Brain pericyte (primary cell): ENCODE measurements at regions not wholly inside any gene's neighbourhood (a gene's known extent, or its start where the extent isn't known, plus 50 kb on each side); places are given as distances from the start of the nearest gene placed in this dataset.
"Not testable (repeated sequence)": the region's sequence is repeated elsewhere in the genome, so short reads cannot be mapped to it uniquely, and the experiment has no call there.

Source experiments
- DNase-seq: peaks from one replicate; pipeline ENCODE4 v3.0.0-alpha.2; 2012; ENCODE audit warnings: low read depth, low spot score

DNA sequence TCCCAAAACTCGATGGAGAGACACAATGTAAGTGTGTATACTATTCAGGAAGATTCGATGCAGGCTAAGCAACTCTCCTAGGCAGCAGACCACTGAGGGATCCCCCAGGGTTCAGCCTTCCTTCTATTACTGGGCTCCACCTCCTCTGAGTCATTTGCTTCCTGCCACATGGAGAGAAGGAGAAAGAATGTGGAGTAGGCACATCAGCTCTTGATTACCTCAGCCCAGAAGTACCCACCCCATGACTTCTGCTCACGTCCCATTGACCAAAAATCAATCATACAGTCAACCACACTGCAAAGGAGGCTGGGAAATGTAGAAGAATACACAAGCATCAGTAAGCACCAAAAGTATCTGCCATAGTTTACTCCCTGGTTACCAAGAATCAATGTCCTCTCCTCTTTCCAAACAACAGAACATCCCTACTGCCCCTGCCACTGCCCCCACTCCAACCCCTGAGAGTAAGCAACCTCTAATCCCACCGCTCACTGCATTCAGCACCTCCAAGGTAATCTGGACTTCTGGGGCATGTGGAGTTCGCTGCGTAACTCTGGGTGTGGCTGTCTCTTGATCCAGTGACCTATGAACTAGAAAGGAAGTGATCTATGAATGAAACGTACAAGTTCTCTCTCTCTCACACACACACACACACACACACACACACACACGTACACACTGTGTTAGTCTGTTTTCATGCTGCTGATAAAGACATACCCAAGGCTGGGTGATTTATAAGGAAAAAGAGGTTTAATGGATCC, 91.2 kb upstream of the C1QTNF7 start:
- peak; percentile 37 for DNase-seq

DNA sequence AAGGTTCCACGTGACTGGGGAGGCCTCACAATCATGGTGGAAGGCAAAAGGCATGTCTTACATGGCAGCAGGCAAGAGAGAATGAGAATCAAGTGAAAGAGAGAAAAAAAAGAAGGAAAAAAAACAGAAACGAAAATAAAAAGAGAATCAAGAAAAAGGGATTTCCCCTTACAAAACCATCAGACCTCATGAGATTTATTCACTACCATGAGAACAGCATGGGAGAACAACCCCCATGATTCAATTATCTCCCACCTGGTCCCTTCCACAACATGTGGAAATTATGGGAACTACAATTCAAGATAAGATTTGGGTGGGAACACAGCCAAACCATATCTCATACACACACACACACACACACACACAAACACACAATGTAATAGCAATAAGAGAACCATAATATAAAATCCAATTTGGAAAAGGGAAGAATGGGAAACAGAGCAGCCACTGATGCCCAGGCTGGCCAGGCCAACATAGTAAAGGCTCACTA, 90.6 kb upstream of the C1QTNF7 start:
- DNase-seq = not testable (repeated sequence)

DNA sequence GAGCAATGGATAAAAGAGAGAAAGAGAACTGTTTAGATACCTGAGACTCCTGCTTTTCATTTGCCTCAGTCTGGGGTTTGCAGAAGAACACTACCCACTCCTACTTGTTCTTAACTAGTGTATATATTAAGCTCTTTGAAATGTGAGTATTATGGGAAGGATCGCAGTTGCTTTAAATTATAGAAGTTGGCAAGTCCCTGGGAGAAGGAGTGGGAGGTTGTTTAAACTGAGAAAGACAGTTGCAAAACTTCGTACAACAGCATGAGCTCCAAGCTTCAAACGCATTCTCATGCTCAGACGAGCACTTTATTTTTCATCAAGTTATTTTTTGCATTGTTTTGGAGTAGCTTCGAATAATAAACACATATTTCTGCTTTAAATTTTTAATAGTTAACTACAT, 88.1 kb upstream of the C1QTNF7 start:
- no peak for DNase-seq

DNA sequence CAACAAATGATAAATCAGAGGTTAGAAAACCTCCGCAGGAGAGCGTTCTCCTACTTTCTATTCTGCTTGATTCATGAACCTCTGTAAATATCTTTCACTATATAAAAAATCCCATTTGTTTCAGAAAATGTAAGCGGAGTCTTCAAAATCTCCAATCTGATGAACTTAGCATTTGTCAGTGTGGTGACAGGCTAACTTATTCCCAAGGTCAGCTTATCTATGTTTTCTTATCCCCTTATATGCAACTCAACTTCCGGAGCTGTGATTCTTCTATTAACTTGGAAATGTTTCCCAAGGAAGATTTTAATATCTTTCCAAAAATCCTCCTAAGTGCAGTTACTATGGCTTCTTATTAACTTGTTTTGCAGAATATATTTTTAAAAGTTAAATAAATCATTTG, 87.5 kb upstream of the C1QTNF7 start:
- no peak for DNase-seq

DNA sequence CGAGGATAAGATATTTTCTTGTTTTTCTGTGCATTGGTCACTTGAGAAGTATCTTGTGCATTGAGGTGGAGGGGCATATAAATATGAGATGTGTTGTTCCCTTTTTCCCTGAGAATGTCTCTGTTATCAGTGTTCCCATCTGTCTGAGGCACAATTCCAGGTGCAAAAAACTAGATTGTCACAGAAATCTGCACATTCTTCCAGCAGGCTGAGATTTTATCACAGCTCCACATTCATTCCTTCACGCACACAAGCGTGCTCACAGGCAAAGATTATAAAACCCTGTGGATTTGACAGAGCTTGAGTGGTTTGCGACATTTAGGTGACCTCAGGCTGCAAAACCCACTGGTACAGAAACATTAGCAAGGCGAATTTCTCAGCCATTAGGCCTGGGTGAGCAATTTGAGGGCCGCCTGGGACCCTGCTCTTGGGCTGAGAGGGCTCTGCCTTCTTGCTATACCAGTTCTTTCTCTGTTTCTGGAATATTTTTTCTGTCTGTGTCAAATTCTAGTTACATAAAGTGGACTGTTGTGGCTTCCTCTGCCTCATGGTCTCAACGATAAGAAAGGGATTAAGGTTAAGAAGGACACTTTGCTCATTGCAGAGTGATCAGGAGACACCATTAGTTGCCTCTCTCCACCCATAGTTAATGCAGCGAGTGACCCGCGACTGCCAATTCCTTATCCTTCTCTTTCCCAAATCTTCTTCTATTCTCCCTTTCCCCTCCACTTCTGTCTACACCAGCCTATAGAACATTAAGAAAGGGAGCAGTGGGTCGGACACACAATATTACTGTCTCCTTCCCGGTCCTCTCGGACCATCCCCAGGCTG, 86.7 kb upstream of the C1QTNF7 start:
- no peak for DNase-seq

DNA sequence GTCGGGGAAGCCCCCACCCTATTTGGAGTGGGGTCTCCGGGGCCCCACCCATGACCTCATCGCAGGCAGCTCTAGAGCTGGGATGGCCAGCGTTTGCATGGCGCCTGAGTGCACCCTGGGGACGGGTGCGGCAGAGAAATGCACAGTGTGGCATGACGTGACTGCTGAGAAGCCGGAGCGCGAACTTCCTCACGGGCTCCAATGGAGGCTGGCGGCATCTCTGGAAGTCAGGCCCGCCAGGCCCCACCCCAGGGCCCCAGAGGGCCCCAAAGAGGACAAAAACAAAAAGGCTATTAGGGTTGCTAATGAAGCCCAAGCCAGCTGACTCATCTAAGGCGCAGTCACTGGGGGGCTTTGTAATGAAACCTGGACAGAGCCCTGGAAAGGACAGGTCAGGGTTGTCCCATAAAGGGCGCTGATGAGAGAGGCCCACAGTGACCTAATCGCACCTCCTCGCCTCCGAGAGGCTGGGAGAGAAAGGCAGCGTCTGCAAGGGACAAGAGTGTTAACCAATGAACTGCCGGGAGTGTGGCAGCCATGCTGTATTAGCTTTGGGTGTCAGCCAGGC, 86.0 kb upstream of the C1QTNF7 start:
- no peak for DNase-seq

DNA sequence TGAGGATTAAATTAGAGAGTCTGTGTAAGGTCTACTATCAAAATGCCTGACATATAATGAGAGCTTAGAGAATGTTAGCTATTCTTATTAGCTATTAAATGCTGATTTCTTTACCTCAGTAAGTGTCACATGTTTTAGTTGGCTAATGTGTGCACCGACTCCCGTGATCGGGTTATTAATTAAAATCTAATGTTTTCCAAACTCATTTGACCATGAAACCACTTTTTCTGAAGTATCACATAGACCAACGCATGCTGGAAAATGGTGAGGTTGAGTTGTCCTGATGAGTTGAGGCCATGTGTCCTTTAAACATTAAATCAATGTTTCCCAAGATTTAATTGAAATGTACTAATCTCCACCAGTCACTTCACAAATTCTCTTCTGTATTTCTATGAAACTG, 84.8 kb upstream of the C1QTNF7 start:
- no peak for DNase-seq

DNA sequence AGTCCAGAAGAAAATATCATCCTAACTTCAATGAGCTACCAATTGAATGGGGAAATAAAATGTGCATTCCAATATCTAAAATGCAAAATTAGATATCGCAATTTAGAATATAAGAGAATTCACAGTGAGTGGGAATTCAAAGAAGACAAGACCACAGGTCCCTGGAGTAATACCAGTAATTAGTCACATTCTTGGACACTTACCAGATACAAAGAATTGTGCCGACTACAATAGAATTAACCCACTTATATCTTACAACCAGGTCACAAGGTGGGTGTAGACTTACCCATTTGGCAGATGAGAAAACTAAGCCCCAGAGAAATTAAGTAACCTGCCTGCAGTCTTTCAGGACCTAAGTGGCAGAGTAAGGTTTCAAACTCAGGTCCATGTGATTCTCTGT, 84.3 kb upstream of the C1QTNF7 start:
- DNase-seq = no peak

DNA sequence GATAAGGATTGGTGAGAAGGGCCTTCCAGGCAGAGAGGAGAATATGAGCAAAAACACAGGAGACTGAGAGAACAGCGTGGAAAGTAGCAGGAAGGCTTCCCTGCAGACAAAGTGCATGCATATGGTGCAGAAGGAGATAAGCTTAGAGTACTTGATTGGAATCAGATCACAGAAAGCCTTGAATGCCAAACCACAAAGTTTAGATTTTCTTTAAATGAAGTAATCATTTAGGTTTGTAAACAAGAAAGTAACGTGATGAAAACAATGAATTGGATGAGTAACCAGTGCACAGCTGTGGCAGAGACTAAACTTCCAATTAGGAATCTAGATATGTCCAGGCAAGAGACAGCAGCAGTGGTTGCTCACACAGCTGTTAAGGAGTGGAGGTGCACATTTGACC, 83.8 kb upstream of the C1QTNF7 start:
- DNase-seq = no peak

DNA sequence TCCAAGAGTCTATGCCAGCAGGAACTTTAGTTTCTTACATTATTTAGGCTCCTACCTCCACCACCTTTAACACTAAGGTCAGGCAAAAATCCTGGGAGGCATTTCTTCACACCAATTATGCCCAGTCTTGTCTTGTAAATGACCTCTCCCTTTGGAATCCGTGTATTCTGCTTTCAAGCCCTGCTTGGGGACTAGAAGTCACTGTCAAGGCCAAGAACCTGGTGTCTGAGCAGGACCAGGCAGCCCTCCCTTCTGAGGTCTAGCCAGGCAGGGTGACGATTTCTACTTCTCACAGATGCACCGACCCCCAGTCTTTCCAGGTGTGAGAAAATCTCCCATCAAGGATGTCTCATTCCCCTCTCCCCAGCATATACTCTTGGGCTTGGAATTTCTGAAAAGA, 82.7 kb upstream of the C1QTNF7 start:
- no peak for DNase-seq

DNA sequence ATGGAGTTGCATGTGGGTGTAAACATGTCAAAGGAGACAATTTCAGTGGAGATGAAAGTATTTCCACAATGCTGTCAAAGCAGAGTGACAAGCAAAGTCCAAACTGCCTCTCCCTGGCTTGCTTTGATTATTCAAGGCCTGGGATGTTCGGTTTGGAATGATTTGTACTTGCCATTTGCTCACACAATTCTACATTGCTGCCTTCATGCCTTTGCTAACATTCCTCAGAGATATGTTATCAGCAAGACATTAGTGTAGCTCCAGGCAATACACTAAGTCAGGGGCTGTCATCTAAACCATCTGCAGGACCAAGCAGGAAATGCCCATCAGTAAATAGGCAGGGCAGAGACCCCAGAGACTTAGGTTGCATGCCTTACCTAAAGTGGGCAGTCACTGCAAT, 79.6 kb upstream of the C1QTNF7 start:
- no peak for DNase-seq

DNA sequence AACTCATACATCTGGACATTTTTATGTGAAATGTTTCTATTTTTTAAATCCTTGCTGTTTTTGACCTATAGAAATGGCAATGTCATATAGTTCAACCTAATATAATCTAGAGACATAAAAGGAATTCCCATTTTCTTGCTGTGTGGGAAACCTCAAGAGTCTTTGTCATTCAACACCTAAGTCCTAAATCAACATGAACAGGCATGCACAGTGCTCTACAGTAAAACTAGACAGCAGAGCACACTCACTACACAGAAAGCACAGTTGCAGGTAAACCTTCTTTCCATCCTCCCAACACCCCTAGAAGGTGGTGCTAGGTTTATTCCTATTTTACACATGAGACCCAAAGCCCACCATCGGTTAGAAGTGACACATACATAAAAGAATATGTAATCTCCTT, 79.1 kb upstream of the C1QTNF7 start:
- no peak for DNase-seq

DNA sequence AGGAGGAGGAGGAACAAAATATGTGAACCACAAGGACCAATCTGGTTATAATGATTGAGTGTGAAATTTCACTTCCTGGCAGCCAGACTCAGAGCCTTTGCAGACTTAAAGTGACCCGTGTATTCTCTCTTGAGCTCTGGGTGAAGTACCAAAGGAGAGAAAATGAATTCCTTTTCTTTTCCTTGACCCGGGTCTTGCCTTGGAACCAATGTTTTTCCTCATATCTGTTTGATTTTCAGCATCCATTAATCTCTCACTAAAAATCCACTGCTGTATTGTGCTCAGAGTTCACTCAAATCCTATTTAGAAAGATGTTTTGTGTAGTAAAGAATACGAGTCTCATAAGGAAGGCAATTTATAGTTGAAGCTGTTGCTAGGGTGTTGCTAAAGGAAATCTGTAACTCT, 78.3 kb upstream of the C1QTNF7 start:
- DNase-seq = no peak

DNA sequence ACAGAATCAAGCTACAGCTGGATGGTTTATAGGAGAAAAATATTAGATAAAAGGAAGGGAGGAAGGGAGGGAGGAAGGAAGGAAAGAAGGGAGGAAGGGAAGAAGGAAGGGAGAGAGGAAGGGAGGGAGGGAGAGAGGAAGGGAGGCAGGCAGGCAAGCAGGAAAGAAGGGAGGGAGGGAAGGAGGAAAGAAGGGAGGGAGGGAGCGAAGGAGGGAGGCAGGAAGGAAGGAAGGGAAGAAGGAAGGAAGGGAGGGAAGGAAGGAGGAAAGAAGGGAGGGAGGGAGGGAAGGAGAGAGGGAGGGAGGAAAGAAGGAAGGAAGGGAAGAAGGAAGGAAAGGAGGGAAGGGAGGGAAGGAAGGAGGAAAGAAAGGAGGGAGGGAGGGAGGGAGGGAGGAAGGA, 77.9 kb upstream of the C1QTNF7 start:
- DNase-seq = no peak

DNA sequence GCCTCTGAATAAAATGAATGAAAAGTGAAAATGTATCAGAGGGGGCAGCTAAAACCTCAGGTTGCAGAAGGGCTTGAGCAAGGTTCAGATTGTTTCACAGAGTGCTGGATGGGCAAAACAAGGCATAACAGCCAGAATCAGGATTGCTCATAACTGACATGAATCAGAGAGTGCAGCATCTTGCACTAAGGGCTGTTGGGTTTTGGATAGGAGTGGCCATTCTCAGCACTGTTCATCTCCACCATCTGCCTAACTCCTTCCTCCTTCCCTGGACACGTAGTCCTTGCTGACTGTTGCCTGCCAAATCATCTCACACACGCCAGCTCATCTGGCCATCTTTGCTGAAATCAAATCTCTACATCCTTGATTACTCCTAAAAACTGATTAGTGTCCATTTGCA, 75.3 kb upstream of the C1QTNF7 start:
- DNase-seq = no peak

DNA sequence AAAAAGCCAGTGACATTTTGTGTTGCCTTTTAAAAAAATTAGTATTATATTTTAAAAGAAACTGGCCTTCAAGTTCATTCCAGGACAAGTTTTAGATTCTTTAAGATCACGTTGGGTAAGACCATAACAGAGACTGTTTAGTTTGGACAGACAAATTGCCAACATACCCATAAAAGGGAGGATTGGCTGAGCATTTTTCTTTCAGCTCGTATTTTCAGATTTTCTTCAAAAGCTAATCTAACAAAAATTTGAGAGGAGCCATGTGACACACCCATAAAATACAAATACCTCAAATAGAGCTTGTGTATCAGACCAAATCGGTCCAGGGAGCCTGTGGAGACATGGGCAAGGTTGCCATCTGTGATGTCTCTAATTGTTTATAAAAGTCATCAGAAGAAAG, 74.6 kb upstream of the C1QTNF7 start:
- DNase-seq = no peak

DNA sequence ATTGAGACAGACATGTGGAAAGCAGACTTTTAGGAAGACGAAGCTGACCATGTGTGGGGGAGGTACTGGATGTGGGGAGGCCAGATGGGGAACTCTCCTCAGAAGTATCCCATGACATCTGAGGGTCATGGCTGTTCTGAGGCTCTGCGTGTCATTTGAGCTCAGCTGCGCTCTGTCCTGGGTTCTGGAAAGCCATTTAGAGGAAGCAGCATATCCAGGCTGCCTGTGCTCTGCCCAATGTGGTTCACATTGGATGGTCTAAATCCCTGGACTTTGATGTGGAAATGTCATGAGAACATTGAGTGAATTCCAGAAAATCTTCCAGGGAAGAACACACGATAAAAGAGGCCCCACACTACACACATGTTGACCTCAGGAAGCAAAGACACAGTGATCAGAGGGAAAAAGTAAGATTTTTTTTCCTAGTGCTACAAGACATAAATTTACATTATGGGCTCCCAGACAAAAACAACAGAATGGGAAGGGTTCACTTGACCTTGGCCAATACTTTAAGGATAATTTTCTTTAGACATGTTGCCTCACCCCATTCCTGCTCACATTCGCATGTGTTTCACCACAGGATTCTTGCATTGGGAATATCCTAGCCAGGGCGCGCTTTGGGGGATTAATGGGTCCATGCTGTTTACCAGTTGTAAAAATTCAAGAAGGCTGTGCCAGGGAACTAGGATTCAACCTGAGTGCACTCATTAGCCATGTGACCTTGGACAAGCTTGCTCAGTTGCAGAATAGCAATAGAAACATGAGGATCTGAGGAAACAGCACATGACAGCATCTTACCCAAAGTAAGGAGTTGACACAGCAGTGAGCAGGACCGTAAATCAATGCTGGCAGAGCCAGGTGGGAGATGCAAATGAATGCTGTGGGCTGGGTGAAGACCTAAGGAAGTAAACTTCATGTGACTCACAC, 73.2 kb upstream of the C1QTNF7 start:
- no peak for DNase-seq

DNA sequence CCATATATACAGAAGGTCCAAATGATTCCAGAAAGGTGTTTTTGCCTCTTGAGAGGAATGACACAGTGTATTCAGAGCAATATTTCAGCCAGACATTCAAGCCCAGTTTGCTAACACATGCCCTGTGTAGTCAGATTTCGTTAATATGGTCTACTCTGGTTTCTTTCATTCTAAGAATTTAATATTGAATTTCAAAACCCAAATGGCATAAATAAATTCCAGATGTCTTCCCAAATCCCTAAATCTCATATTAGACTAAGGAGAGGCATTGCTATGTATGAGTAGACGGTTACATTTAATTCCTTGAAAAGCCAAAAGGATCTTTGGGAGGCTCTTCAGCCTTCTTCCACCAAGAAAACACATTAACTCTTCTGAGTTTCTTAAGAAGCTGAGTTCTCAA, 66.3 kb upstream of the C1QTNF7 start:
- no peak for DNase-seq

DNA sequence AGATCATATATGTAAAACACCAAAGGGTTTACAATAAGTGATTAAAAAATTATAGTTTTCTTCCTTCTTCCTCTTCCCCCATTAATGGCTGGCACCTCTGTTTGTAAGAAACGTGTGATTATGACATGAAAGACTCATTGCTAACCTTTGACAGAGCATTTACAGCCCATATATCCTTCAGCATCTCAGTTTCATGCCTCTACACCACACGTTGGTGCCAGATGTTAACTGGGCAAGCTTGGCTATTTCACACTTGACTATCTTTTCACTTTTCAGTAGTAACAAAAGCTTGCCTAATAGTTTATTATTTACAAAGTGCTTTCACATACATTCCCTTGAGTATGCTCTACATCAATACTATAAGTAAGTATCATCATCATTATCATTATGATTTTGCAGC, 65.3 kb upstream of the C1QTNF7 start:
- DNase-seq = no peak

DNA sequence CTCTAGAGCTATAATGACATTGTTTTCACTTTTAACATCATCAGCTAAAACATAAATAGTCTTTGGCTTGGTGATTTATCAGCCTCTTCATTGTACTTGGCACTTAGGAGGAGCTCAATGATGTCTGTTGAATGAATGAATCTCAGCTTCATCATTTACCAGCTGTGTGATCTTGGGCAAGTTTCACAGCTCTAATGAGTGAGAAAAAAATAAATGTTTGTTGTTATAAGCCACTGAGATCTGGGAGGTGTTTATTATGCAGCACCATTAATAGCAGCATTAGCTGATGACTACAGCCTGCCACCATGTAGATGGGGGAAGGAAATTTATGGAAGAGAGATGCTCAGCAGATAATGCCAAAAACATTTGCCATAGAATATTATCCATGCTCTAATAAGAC, 63.6 kb upstream of the C1QTNF7 start:
- DNase-seq = no peak

DNA sequence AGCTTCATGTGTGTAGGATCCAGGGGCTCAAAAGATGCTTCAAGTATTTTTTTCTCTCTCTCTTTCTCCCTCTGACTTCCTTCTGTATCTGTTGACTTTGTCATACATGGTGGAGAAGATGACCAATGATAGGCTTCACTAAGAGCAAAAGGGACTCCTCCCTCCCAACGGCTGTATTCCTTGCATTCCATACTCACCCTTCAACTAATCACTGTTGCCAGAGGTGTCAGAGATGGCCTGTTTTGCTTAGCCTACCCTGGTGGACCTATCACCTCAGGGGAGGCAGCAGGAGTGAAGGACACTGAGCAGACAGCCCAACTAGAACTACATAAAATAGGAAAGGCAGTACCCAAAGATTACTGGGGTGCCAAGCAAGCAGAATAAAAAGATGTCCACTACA, 62.2 kb upstream of the C1QTNF7 start:
- DNase-seq = no peak

DNA sequence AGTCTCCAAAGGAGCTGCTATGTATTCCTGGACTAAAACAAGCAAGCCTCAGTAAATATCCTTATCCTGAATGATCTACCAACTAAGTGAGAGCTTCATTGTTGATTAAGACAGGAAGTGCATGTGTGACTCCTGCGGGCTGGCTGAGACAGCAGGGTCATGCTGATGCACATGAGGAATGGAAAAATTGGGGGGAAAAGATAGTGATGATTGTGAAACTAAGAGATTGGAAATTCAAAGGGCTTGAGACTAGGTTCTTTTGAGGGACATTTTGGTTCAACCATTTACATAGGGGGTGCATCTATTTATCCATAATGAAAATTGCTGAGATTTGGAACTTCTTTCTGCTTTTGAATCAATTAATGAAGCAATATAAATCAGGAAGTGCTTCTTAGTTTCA, 61.1 kb upstream of the C1QTNF7 start:
- DNase-seq = no peak
